Caco-2 (cell line): ENCODE measurements at regions not wholly inside any gene's neighbourhood (a gene's known extent, or its start where the extent isn't known, plus 50 kb on each side); places are given as distances from the start of the nearest gene placed in this dataset.

Experiments used
- BruUV-seq: library from RNA; stranded (reverse); fragments of 400-500 nt; replicated peaks from 2 replicates; lab custom pipeline; 2021; lab: Mats Ljungman, UMichigan
- CTCF ChIA-PET: fragments of 300-600 bp; sonication (Branson Sonifier 250); formaldehyde crosslinking; loops from one replicate; lab custom pipeline; 2022; ENCODE audit warnings: antibody characterized with exemption; lab: Charles Lee
- POLR2A ChIA-PET: fragments of 300-600 bp; sonication (Branson Sonifier 250); formaldehyde crosslinking; loops from one replicate; lab custom pipeline; 2022; ENCODE audit warnings: antibody characterized with exemption; lab: Charles Lee
- DNase-seq, 2 experiments: peaks; one replicate each; pipeline versions ENCODE4 v3.0.0 to v3.0.0-alpha.2; 2020 to 2022
- H3K27me3 ChIP-seq: replicated peaks from 2 replicates; pipeline ENCODE4 v1.6.0; 2011; ENCODE audit warnings: low read length; ENCODE audit not compliant: control insufficient read depth, insufficient read depth
- H3K36me3 ChIP-seq: 2 replicates; pipeline ENCODE4 v1.5.1; 2011; ENCODE audit warnings: low read length; ENCODE audit not compliant: control insufficient read depth, insufficient read depth
- H3K4me1 ChIP-seq: fragments of 250-450 bp; sonication (Bioruptor Pico); 2 replicates; pipeline ENCODE4 v1.5.1; 2020; ENCODE audit warnings: mild to moderate bottlenecking
- H3K4me3 ChIP-seq: 2 replicates; pipeline ENCODE4 v1.5.1; 2011; ENCODE audit warnings: low read depth, mild to moderate bottlenecking, control low read depth, low read length
- H3K9me3 ChIP-seq: fragments of 250-450 bp; sonication (Bioruptor Pico); 2 replicates; pipeline ENCODE4 v1.5.1; 2020; ENCODE audit warnings: mild to moderate bottlenecking, moderate library complexity
- H3K27ac Mint-ChIP-seq: one replicate; pipeline ENCODE4 v1.8.0; 2022; ENCODE audit warnings: mixed read lengths; ENCODE audit not compliant: unreplicated experiment
- H3K27me3 Mint-ChIP-seq: one replicate; pipeline ENCODE4 v1.8.0; 2022; ENCODE audit warnings: mixed read lengths; ENCODE audit not compliant: insufficient read depth, unreplicated experiment
- H3K36me3 Mint-ChIP-seq: one replicate; pipeline ENCODE4 v1.8.0; 2022; ENCODE audit warnings: mild to moderate bottlenecking, mixed read lengths; ENCODE audit not compliant: insufficient read depth, unreplicated experiment
- H3K4me1 Mint-ChIP-seq: one replicate; pipeline ENCODE4 v1.8.0; 2022; ENCODE audit warnings: low read depth, mixed read lengths; ENCODE audit not compliant: unreplicated experiment
- H3K4me3 Mint-ChIP-seq: one replicate; pipeline ENCODE4 v1.8.0; 2022; ENCODE audit warnings: mild to moderate bottlenecking, moderate library complexity, mixed read lengths; ENCODE audit not compliant: unreplicated experiment
- H3K9me3 Mint-ChIP-seq: one replicate; pipeline ENCODE4 v1.8.0; 2022; ENCODE audit warnings: mixed read lengths; ENCODE audit not compliant: unreplicated experiment
- intact Hi-C: fragments of 100-400 bp; cut with micrococcal nuclease; formaldehyde crosslinking; loops from one replicate; pipeline ENCODE4 v1.10.0; 2022; ENCODE audit not compliant: unreplicated experiment
- TF ChIP-seq, protein P1 (sequence below), 2 experiments: fragments of 200-600 bp in 1 of 2; IDR thresholded peaks; 1 replicate in 1 of 2; 2 replicates in 1 of 2; pipeline versions ENCODE4 v1.5.1 to v1.8.0; 2011 to 2022; ENCODE audit warnings: antibody characterized with exemption in 1 of 2, control low read depth in 1 of 2, inconsistent platforms in 1 of 2, low read depth in 1 of 2, low read length in 1 of 2, mild to moderate bottlenecking in 1 of 2, moderate library complexity in 1 of 2; ENCODE audit not compliant: insufficient read depth in 1 of 2, severe bottlenecking in 1 of 2, unreplicated experiment in 1 of 2

- intact Hi-C loops: no loop called here
- no peaks in the 10 kb centered on the region for H3K27me3 Mint-ChIP-seq
- ChIA-PET CTCF (no interaction called here), POLR2A (no interaction called here)
- H3K9me3 Mint-ChIP-seq: no peaks in the 10 kb centered on the region
- Histone ChIP-seq H3K4me3 (no peak overlapping the region), H3K9me3 (no peaks in the 10 kb centered on the region), H3K4me1 (no peaks in the 10 kb centered on the region), H3K36me3 (no peaks in the 10 kb centered on the region), H3K27me3 (no peaks in the 10 kb centered on the region)
- DNase-seq: no peak
- BruUV-seq: no TSS peak
- TF ChIP-seq, protein P1, sequence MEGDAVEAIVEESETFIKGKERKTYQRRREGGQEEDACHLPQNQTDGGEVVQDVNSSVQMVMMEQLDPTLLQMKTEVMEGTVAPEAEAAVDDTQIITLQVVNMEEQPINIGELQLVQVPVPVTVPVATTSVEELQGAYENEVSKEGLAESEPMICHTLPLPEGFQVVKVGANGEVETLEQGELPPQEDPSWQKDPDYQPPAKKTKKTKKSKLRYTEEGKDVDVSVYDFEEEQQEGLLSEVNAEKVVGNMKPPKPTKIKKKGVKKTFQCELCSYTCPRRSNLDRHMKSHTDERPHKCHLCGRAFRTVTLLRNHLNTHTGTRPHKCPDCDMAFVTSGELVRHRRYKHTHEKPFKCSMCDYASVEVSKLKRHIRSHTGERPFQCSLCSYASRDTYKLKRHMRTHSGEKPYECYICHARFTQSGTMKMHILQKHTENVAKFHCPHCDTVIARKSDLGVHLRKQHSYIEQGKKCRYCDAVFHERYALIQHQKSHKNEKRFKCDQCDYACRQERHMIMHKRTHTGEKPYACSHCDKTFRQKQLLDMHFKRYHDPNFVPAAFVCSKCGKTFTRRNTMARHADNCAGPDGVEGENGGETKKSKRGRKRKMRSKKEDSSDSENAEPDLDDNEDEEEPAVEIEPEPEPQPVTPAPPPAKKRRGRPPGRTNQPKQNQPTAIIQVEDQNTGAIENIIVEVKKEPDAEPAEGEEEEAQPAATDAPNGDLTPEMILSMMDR (IDR thresholded peaks at IDR 0.05; ENCODE audit: insufficient read depth in 1 of 2, low read depth in 1 of 2, low read length in 1 of 2, severe bottlenecking in 1 of 2, unreplicated experiment in 1 of 2): no peak
- H3K4me3 Mint-ChIP-seq: no peak overlapping the region
- no peak overlapping the region for H3K27ac Mint-ChIP-seq
- H3K36me3 Mint-ChIP-seq: no peaks in the 10 kb centered on the region
- no peaks in the 10 kb centered on the region for H3K4me1 Mint-ChIP-seq
These were observed 240.3 kb downstream of the PLPP3 start for GRCh38 chr1:56339093-56339492.

DNA sequence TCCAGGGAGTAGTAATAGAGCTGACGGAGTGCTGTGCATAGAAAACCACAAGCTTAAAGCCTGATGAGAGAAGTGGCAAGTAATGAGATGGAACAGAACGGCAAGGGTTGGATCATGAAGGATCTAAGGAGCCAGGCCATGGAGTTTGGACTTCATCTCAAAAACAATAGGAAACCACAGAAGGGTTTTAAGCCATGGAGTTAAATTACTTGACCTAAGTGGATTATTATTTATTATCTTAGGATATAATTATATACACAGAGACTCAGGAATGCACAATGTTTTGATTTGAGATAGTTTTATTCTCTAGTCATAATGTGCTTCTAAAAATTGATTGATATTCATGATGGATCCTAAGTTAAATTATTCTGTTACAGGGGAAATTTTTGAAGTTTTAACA, 242.4 kb downstream of the PLPP3 start:
- Histone ChIP-seq H3K4me1 (peaks cover 3% of the 10 kb centered on the region; the same call in 1 of the 2 replicates), H3K4me3 (no peak overlapping the region), H3K27me3 (no peaks in the 10 kb centered on the region), H3K36me3 (no peaks in the 10 kb centered on the region), H3K9me3 (no peaks in the 10 kb centered on the region)
- ChIA-PET CTCF (no interaction called here), POLR2A (no interaction called here)
- no peaks in the 10 kb centered on the region for H3K36me3 Mint-ChIP-seq
- H3K27ac Mint-ChIP-seq: no peak overlapping the region
- no peaks in the 10 kb centered on the region for H3K4me1 Mint-ChIP-seq
- no peak for DNase-seq
- BruUV-seq: no TSS peak
- no peaks in the 10 kb centered on the region for H3K9me3 Mint-ChIP-seq
- H3K4me3 Mint-ChIP-seq: no peak overlapping the region
- TF ChIP-seq, protein P1 (IDR thresholded peaks at IDR 0.05; ENCODE audit: insufficient read depth in 1 of 2, low read depth in 1 of 2, low read length in 1 of 2, severe bottlenecking in 1 of 2, unreplicated experiment in 1 of 2): no peak
- H3K27me3 Mint-ChIP-seq: no peaks in the 10 kb centered on the region
- intact Hi-C loops: no loop called here

DNA sequence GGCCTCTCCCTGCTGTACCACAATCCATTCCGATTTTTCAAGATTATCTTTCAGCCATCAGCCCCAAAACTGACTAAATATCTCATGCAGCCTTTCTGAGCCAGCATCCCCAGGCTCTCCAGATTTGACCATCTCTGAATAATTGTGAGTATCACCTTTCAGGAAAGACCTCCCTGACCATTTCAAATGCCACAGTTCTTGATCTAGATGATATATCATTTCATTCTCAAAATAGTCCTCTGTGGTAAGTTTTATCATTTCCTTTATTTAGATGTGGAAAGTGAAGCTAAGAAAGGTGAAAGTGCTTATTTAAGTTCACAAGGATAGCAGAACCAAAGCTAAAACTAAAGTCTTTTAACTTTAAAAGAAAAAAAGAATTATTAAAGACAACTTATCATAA, 244.0 kb downstream of the PLPP3 start:
- H3K9me3 Mint-ChIP-seq: no peaks in the 10 kb centered on the region
- Histone ChIP-seq H3K4me3 (no peak overlapping the region), H3K27me3 (no peaks in the 10 kb centered on the region), H3K4me1 (peaks cover 19% of the 10 kb centered on the region; the same call in 1 of the 2 replicates), H3K36me3 (no peaks in the 10 kb centered on the region), H3K9me3 (no peaks in the 10 kb centered on the region)
- intact Hi-C loops: no loop called here
- no peaks in the 10 kb centered on the region for H3K36me3 Mint-ChIP-seq
- ChIA-PET CTCF (no interaction called here), POLR2A (no interaction called here)
- no peak overlapping the region for H3K4me3 Mint-ChIP-seq
- no TSS peak for BruUV-seq
- peaks cover 8% of the 10 kb centered on the region for H3K4me1 Mint-ChIP-seq
- TF ChIP-seq, protein P1 (IDR thresholded peaks at IDR 0.05; ENCODE audit: insufficient read depth in 1 of 2, low read depth in 1 of 2, low read length in 1 of 2, severe bottlenecking in 1 of 2, unreplicated experiment in 1 of 2): no peak
- no peak for DNase-seq
- H3K27me3 Mint-ChIP-seq: no peaks in the 10 kb centered on the region
- no peak overlapping the region for H3K27ac Mint-ChIP-seq
